ENCODE measurements at regions not wholly inside any gene's neighbourhood (a gene's known extent, or its start where the extent isn't known, plus 50 kb on each side); places are given as distances from the start of the nearest gene placed in this dataset.

- TF ChIP-seq REST (IDR thresholded peaks at IDR 0.05; ENCODE audit: low read depth, low read length): no peak; the same call in 1 of the 2 replicates
- peak; percentile 83 for TF ChIP-seq JUND (IDR thresholded peaks at IDR 0.05)
- TF ChIP-seq, protein P1, sequence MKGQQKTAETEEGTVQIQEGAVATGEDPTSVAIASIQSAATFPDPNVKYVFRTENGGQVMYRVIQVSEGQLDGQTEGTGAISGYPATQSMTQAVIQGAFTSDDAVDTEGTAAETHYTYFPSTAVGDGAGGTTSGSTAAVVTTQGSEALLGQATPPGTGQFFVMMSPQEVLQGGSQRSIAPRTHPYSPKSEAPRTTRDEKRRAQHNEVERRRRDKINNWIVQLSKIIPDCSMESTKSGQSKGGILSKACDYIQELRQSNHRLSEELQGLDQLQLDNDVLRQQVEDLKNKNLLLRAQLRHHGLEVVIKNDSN (IDR thresholded peaks at IDR 0.05; ENCODE audit: borderline replicate concordance, low read depth): no peak
- peak in 1 of 2 experiments; percentile 92; a peak in 3 of 4 replicates for TF ChIP-seq EP300 (IDR thresholded peaks at IDR 0.05; ENCODE audit: borderline replicate concordance in 1 of 2, low read depth in 1 of 2, low read length in 1 of 2)
- TF ChIP-seq MXI1 (IDR thresholded peaks at IDR 0.05; ENCODE audit: low read depth, low read length): no peak
These were observed 137.6 kb downstream of the COPS8 start (continued) for GRCh38 chr2:237223201-237223861.

- no peaks in the 10 kb centered on the region for H3K36me3 ChIP-seq (replicated peaks in 1 of 2; ENCODE audit: control insufficient read depth in 1 of 2, insufficient read depth in 2 of 2, low read length in 1 of 2)
- WGBS (ENCODE audit: low lambda C conversion rate): 80% methylated on average over 2 of the region's 2 CpGs
- H3K27ac ChIP-seq (ENCODE audit: low read depth in 2 of 2, low read length in 1 of 2): peak overlapping the region in 1 of 2 experiments; percentile 99; a peak in 2 of 4 replicates
- no peaks in the 10 kb centered on the region for H3K27me3 ChIP-seq (ENCODE audit: insufficient read depth)
- no peak overlapping the region for H2AFZ ChIP-seq (ENCODE audit: low read depth)
- H3K4me3 ChIP-seq (ENCODE audit: low read depth in 2 of 2, low read length in 1 of 2): no peak overlapping the region
- peak overlapping the region; percentile 45 for H3K9ac ChIP-seq
- H3K9me3 ChIP-seq: no peaks in the 10 kb centered on the region
- H3K9me2 ChIP-seq: no peaks in the 10 kb centered on the region
- peaks cover 9 to 33% of the 10 kb centered on the region in 2 experiments; a peak in 3 of 4 replicates for H3K4me1 ChIP-seq (ENCODE audit: control insufficient read depth in 1 of 2, insufficient read depth in 2 of 2, low read depth in 1 of 2, low read length in 1 of 2)
- no peak for TF ChIP-seq GATA2 (CRISPR knock-in tag; IDR thresholded peaks at IDR 0.05)
- TF ChIP-seq, protein P2, sequence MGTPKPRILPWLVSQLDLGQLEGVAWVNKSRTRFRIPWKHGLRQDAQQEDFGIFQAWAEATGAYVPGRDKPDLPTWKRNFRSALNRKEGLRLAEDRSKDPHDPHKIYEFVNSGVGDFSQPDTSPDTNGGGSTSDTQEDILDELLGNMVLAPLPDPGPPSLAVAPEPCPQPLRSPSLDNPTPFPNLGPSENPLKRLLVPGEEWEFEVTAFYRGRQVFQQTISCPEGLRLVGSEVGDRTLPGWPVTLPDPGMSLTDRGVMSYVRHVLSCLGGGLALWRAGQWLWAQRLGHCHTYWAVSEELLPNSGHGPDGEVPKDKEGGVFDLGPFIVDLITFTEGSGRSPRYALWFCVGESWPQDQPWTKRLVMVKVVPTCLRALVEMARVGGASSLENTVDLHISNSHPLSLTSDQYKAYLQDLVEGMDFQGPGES (IDR thresholded peaks at IDR 0.05; ENCODE audit: low read depth, low read length): no peak
- H3F3A ChIP-seq (replicated peaks; ENCODE audit: insufficient read depth): peaks cover 45% of the 10 kb centered on the region
- DNase-seq: no peak
- no peaks in the 10 kb centered on the region for H4K20me1 ChIP-seq (ENCODE audit: insufficient read depth)
- peak overlapping the region; percentile 63 for H3K4me2 ChIP-seq
- ChIA-PET CTCF (interaction anchor here (0.6 kb wide), 1 partner anchor 446 kb away, joined by 3 read pairs; no protein-coding TSS in a partner anchor), POLR2A (no interaction called here)
- H3K79me2 ChIP-seq (ENCODE audit: insufficient read depth): no peaks in the 10 kb centered on the region
These were observed 141.5 kb downstream of the COPS8 start for GRCh38 chr2:237227190-237227589.
